ENCODE measurements at regions not wholly inside any gene's neighbourhood (a gene's known extent, or its start where the extent isn't known, plus 50 kb on each side); places are given as distances from the start of the nearest gene placed in this dataset.

DNA sequence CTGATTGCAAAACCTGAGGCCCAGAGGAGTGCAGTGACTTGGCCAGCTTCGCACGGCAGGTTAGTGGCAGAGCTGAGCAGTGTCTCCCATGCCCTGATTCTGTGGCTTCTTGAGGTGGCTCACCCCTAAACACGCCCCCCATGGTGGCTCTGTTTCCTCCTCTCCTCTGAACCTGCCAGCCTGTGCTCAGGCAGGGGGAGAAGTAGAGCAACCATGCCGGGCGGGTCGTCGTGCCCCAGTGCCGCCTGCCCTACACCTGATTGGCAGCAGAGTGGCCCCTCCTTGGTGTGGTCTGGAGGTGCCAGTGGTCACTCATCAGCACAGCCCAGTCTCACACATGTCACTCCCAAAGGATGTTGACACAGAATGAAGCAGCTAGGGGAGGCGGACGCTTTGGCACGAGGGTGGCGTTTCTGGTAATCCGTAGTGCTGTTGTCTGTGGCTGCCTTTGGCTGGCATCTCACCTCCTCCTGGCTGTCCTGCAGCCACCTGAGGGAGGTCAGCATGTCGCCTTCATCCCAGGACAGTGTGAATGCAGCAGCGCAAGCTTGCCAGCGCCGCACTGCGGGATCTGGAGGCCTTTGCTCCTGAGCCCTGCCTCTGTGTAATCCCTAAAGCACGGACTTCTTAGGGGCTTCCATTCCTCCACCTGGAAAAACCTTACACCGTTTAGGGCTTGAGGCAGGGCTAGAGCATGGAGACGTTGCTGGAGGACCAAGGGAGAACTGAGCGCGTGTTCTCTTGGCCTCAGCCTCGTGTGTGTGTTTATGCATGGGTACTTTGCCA is 294.7 kb downstream of the SEC14L1 start:
- TF ChIP-seq, protein P1, sequence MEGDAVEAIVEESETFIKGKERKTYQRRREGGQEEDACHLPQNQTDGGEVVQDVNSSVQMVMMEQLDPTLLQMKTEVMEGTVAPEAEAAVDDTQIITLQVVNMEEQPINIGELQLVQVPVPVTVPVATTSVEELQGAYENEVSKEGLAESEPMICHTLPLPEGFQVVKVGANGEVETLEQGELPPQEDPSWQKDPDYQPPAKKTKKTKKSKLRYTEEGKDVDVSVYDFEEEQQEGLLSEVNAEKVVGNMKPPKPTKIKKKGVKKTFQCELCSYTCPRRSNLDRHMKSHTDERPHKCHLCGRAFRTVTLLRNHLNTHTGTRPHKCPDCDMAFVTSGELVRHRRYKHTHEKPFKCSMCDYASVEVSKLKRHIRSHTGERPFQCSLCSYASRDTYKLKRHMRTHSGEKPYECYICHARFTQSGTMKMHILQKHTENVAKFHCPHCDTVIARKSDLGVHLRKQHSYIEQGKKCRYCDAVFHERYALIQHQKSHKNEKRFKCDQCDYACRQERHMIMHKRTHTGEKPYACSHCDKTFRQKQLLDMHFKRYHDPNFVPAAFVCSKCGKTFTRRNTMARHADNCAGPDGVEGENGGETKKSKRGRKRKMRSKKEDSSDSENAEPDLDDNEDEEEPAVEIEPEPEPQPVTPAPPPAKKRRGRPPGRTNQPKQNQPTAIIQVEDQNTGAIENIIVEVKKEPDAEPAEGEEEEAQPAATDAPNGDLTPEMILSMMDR (conservative IDR thresholded peaks at IDR 0.05; ENCODE audit: low read depth, low read length): no peak
- TF ChIP-seq EZH2 (IDR thresholded peaks at IDR 0.05; ENCODE audit: low read length, unreplicated experiment): no peak
- TF ChIP-seq EZH2phosphoT487 (IDR thresholded peaks at IDR 0.05; ENCODE audit: borderline replicate concordance, low read length): no peak

All from PC-3 (cell line).